Sigmoid colon (tissue), 6 donors: ENCODE measurements at regions not wholly inside any gene's neighbourhood (a gene's known extent, or its start where the extent isn't known, plus 50 kb on each side); places are given as distances from the start of the nearest gene placed in this dataset.

Source experiments
- DNase-seq: peaks from one replicate; pipeline ENCODE4 v3.0.0-alpha.2; 2019
- H3K27ac ChIP-seq, 4 donors: fragments of 200-600 bp; sonication (generic); one replicate each; pipeline ENCODE4 v1.5.1; 2016 to 2019; ENCODE audit warnings: mild to moderate bottlenecking in 1 of 4
- H3K27me3 ChIP-seq, 3 donors: fragments of 200-600 bp; sonication (generic); one replicate each; pipeline ENCODE4 v1.5.1; 2019; ENCODE audit warnings: mild to moderate bottlenecking in 1 of 3
- H3K36me3 ChIP-seq, 4 donors: fragments of 200-600 bp; sonication (generic); one replicate each; pipeline ENCODE4 v1.5.1; 2016 to 2019
- H3K4me1 ChIP-seq, 4 donors: fragments of 200-600 bp; sonication (generic); one replicate each; pipeline ENCODE4 v1.5.1; 2017 to 2019
- H3K4me3 ChIP-seq, 4 donors: fragments of 200-600 bp; sonication (generic); one replicate each; pipeline ENCODE4 v1.5.1; 2017 to 2019; ENCODE audit warnings: mild to moderate bottlenecking in 2 of 4, moderate library complexity in 1 of 4
- H3K9me3 ChIP-seq, 4 donors: fragments of 200-600 bp in 3 of 4; sonication (generic) in 3 of 4; one replicate each; pipeline versions ENCODE4 v1.5.1 to v1.6.1; 2013 to 2019
- EP300 ChIP-seq, 4 donors: sonication (generic); formaldehyde crosslinking; IDR thresholded peaks; one replicate each; pipeline ENCODE4 v1.6.1; 2017; ENCODE audit warnings: antibody characterized with exemption in 4 of 4
- POLR2A ChIP-seq, 2 donors: fragments of 450-650 bp; IDR thresholded peaks; one replicate each; pipeline ENCODE4 v1.6.1; 2016; ENCODE audit warnings: antibody characterized with exemption in 2 of 2, mild to moderate bottlenecking in 2 of 2, moderate library complexity in 2 of 2
- POLR2AphosphoS5 ChIP-seq, 4 donors: sonication (generic); formaldehyde crosslinking; IDR thresholded peaks; one replicate each; pipeline ENCODE4 v1.6.1; 2017; ENCODE audit warnings: antibody characterized with exemption in 4 of 4
- WGBS, 2 donors: extraction: QIAGEN DNeasy Blood & Tissue Kit; methylation state at CpG; one replicate each; pipeline ENCODE4 v1.1.7; 2013; 5-methylcytosine and 5-hydroxymethylcytosine counted together
- intact Hi-C: fragments of 100-400 bp; cut with DNase I; formaldehyde crosslinking; loops from one replicate; pipeline ENCODE4 v1.15.1; 2023
- TF ChIP-seq, protein P1 (sequence below), 4 experiments: fragments of 450-650 bp in 3 of 4; fragments of 200-600 bp in 1 of 4; IDR thresholded peaks; one replicate each; pipeline ENCODE4 v1.5.1; 2016 to 2019; ENCODE audit warnings: antibody characterized with exemption in 4 of 4, mild to moderate bottlenecking in 3 of 4, moderate library complexity in 2 of 4
- donor health status: healthy with polysubstance abuse.
- donor health status: healthy.

DNA sequence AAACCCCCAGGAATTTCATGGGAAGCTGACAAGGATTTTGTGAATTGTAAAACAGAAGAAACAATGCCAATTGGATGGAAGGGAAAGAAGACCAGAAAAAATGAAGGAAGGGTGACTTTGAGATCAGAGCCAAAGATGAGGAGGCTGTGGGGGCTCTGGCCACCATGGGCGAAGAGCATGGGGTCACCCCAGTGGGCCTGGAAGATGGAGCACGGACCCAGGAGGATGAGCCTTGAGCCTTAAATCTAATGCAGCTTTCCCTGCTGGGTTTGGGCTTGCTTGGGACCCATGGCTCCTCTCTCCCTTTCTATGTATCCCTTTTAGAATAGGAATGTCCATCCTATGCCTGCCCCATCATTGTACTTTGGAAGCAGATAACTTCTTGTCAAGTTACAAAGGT is 322.2 kb downstream of the TMEM121 start:
- no peaks in the 10 kb centered on the region for H3K36me3 ChIP-seq
- DNase-seq, result no peak
- H3K27ac ChIP-seq, result no peak overlapping the region
- no peaks in the 10 kb centered on the region for H3K4me1 ChIP-seq
- intact Hi-C loops, result no loop called here
- no peaks in the 10 kb centered on the region for H3K9me3 ChIP-seq
- no peak overlapping the region for H3K4me3 ChIP-seq
- TF ChIP-seq POLR2A (IDR thresholded peaks at IDR 0.05) (no peak), EP300 (IDR thresholded peaks at IDR 0.05) (no peak), POLR2AphosphoS5 (IDR thresholded peaks at IDR 0.05) (no peak)
- TF ChIP-seq, protein P1, sequence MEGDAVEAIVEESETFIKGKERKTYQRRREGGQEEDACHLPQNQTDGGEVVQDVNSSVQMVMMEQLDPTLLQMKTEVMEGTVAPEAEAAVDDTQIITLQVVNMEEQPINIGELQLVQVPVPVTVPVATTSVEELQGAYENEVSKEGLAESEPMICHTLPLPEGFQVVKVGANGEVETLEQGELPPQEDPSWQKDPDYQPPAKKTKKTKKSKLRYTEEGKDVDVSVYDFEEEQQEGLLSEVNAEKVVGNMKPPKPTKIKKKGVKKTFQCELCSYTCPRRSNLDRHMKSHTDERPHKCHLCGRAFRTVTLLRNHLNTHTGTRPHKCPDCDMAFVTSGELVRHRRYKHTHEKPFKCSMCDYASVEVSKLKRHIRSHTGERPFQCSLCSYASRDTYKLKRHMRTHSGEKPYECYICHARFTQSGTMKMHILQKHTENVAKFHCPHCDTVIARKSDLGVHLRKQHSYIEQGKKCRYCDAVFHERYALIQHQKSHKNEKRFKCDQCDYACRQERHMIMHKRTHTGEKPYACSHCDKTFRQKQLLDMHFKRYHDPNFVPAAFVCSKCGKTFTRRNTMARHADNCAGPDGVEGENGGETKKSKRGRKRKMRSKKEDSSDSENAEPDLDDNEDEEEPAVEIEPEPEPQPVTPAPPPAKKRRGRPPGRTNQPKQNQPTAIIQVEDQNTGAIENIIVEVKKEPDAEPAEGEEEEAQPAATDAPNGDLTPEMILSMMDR (IDR thresholded peaks at IDR 0.05), result no peak
- no peaks in the 10 kb centered on the region for H3K27me3 ChIP-seq
- WGBS, 2 donors, result 57 to 84% methylated on average over 2 of the region's 2 CpGs

- intact Hi-C loops, result no loop called here
- TF ChIP-seq POLR2A (IDR thresholded peaks at IDR 0.05) (no peak), EP300 (IDR thresholded peaks at IDR 0.05) (no peak), POLR2AphosphoS5 (IDR thresholded peaks at IDR 0.05) (no peak)
- TF ChIP-seq, protein P1 (IDR thresholded peaks at IDR 0.05), result no peak
- Histone ChIP-seq H3K36me3 (no peaks in the 10 kb centered on the region), H3K4me3 (no peak overlapping the region), H3K9me3 (no peaks in the 10 kb centered on the region), H3K4me1 (no peaks in the 10 kb centered on the region), H3K27me3 (no peaks in the 10 kb centered on the region), H3K27ac (no peak overlapping the region)
- 76 to 82% methylated on average over 11 of the region's 11 CpGs for WGBS, 2 donors
- no peak for DNase-seq
Measured at GRCh38 chr14:105849933-105850626, 323.7 kb downstream of the TMEM121 start.

DNA sequence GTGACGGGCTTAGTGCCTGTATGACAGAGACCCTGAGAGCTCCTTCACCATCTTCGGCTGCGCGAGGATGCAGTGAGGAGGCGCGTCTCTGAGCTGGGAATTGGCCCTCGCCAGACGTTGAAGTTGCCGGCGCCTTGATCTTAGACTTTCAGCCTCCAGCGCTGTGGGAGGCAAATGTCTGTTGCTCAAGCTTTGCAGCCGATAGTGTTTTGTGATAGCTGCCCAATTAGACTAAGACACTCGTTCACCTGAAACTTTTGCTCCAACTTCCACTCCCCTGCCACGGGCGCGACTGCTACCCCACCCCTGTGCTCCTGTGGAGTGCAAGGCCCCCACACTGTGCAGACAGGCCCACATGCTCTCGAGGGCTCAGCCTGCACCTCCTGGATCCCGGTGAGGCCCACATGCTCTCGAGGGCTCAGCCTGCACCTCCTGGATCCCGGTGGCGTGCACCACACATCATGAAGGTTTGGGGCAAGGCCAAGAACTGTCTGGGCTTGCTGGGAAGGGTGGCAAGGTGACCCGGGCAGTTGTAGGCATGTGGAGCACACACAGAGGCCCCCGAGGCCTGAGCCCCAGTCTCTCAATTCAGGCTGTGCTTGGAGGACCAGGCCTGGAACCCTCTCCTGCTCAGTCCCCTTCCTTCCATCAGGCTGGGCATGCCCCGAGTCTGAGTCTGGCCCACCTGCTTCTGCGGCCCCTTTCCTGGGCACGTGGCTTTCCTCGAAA is 324.6 kb downstream of the TMEM121 start:
- Histone ChIP-seq H3K4me3 (no peak overlapping the region), H3K27ac (no peak overlapping the region), H3K36me3 (no peaks in the 10 kb centered on the region), H3K4me1 (no peaks in the 10 kb centered on the region), H3K27me3 (no peaks in the 10 kb centered on the region), H3K9me3 (no peaks in the 10 kb centered on the region)
- WGBS, 2 donors, result 86% methylated on average over 27 of the region's 27 CpGs
- intact Hi-C loops, result no loop called here
- DNase-seq, result no peak
- TF ChIP-seq, protein P1 (IDR thresholded peaks at IDR 0.05), result no peak
- no peak for TF ChIP-seq POLR2AphosphoS5 (IDR thresholded peaks at IDR 0.05)

GRCh38 chr14:105851716-105852377 is 325.5 kb downstream of the TMEM121 start:
- Histone ChIP-seq H3K27ac (no peak overlapping the region), H3K4me1 (no peaks in the 10 kb centered on the region), H3K4me3 (no peak overlapping the region), H3K36me3 (no peaks in the 10 kb centered on the region), H3K9me3 (no peaks in the 10 kb centered on the region), H3K27me3 (no peaks in the 10 kb centered on the region)
- peak; percentile 52 for DNase-seq
- intact Hi-C loops, result no loop called here
- WGBS, 2 donors, result 80 to 84% methylated on average over 26 of the region's 26 CpGs
- TF ChIP-seq, protein P1 (IDR thresholded peaks at IDR 0.05), result no peak
- no peak for TF ChIP-seq POLR2AphosphoS5 (IDR thresholded peaks at IDR 0.05)
- no peak for TF ChIP-seq EP300 (IDR thresholded peaks at IDR 0.05)
- no peak for TF ChIP-seq POLR2A (IDR thresholded peaks at IDR 0.05)
